Liver (tissue), 1 donor: ENCODE measurements at regions not wholly inside any gene's neighbourhood (a gene's known extent, or its start where the extent isn't known, plus 50 kb on each side); places are given as distances from the start of the nearest gene placed in this dataset.

Experiments
- REST ChIP-seq: IDR thresholded peaks from 2 replicates; pipeline ENCODE4 v1.6.1; 2016; ENCODE audit warnings: antibody characterized with exemption, mild to moderate bottlenecking
- YY1 ChIP-seq: IDR thresholded peaks from 2 replicates; pipeline ENCODE4 v1.6.1; 2016; ENCODE audit warnings: antibody characterized with exemption, mild to moderate bottlenecking

GRCh38 chr5:153938191-153938842, 100.4 kb downstream of the FAM114A2 start:
- TF ChIP-seq YY1 (no peak), REST (no peak)
